ENCODE measurements at regions not wholly inside any gene's neighbourhood (a gene's known extent, or its start where the extent isn't known, plus 50 kb on each side); places are given as distances from the start of the nearest gene placed in this dataset.

- no peaks in the 10 kb centered on the region for H3K9me3 ChIP-seq
- no peak for ATAC-seq (ENCODE audit: insufficient number of reproducible peaks, low FRiP score, low read depth)
- H3K36me3 ChIP-seq: no peaks in the 10 kb centered on the region
- no peak overlapping the region for H3K4me3 ChIP-seq
- no peaks in the 10 kb centered on the region for H3K27me3 ChIP-seq (replicated peaks; ENCODE audit: insufficient read depth)
- no peak for DNase-seq (ENCODE audit: low spot score)
- H3K27ac ChIP-seq: no peak overlapping the region
- no peak for TF ChIP-seq CTCF (IDR thresholded peaks at IDR 0.05)
- peaks cover 0 to 10% of the 10 kb centered on the region in 2 donors for H3K4me1 ChIP-seq (ENCODE audit: control insufficient read depth in 1 of 2, low read depth in 2 of 2)
These were observed 65.4 kb downstream of the SPATA31C2 start for GRCh38 chr9:88072831-88073375.

- Histone ChIP-seq H3K4me1 (ENCODE audit: control insufficient read depth in 1 of 2, low read depth in 2 of 2) (peaks cover 0 to 5% of the 10 kb centered on the region in 2 donors), H3K27ac (no peak overlapping the region), H3K36me3 (no peaks in the 10 kb centered on the region), H3K9me3 (no peaks in the 10 kb centered on the region), H3K27me3 (replicated peaks; ENCODE audit: insufficient read depth) (no peaks in the 10 kb centered on the region), H3K4me3 (no peak overlapping the region)
- TF ChIP-seq CTCF (IDR thresholded peaks at IDR 0.05): no peak
- DNase-seq (ENCODE audit: low spot score) (no peak), ATAC-seq (ENCODE audit: insufficient number of reproducible peaks, low FRiP score, low read depth) (no peak)
These were observed 66.9 kb downstream of the SPATA31C2 start for GRCh38 chr9:88071331-88071730.

DNA sequence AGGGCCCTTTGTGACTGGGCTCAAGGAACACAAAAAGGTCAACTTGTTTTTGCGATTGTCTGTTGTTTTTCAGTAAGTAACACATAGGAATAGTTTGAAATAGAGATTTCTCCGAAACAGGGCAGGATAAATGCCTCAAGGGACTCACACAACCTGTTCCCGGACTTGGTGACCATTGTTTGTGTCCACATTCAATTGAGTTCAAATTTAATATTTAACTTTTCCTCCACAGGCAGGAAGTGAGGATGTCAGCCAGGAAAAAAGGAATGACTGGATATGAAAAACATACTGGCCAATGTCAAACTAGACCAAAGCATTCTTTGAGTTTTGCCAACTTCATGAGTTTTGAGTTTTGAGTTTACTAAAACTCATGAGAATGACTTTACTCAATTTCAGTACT lies 72.7 kb downstream of the SPATA31C2 start:
- DNase-seq (ENCODE audit: low spot score) (no peak), ATAC-seq (ENCODE audit: insufficient number of reproducible peaks, low FRiP score, low read depth) (no peak)
- Histone ChIP-seq H3K9me3 (no peaks in the 10 kb centered on the region), H3K27me3 (replicated peaks; ENCODE audit: insufficient read depth) (no peaks in the 10 kb centered on the region), H3K27ac (no peak overlapping the region), H3K4me1 (ENCODE audit: control insufficient read depth in 1 of 2, low read depth in 2 of 2) (no peaks in the 10 kb centered on the region), H3K36me3 (no peaks in the 10 kb centered on the region), H3K4me3 (no peak overlapping the region)
- TF ChIP-seq CTCF (IDR thresholded peaks at IDR 0.05): no peak

- ATAC-seq (ENCODE audit: insufficient number of reproducible peaks, low FRiP score, low read depth) (no peak), DNase-seq (ENCODE audit: low spot score) (no peak)
- no peak overlapping the region for H3K27ac ChIP-seq
These were observed 73.7 kb downstream of the SPATA31C2 start for GRCh38 chr9:88064554-88064953.

GRCh38 chr9:88060746-88061145 lies 77.5 kb downstream of the SPATA31C2 start:
- ATAC-seq (ENCODE audit: insufficient number of reproducible peaks, low FRiP score, low read depth): no peak
- Histone ChIP-seq H3K36me3 (no peaks in the 10 kb centered on the region), H3K4me3 (no peak overlapping the region), H3K9me3 (no peaks in the 10 kb centered on the region), H3K27me3 (replicated peaks; ENCODE audit: insufficient read depth) (no peaks in the 10 kb centered on the region), H3K4me1 (ENCODE audit: control insufficient read depth in 1 of 2, low read depth in 2 of 2) (no peaks in the 10 kb centered on the region), H3K27ac (no peak overlapping the region)
- TF ChIP-seq CTCF (IDR thresholded peaks at IDR 0.05): no peak
- DNase-seq (ENCODE audit: low spot score): no peak

More at GRCh38 chr9:88064554-88064953, 73.7 kb downstream of the SPATA31C2 start:
- Histone ChIP-seq H3K4me1 (ENCODE audit: control insufficient read depth in 1 of 2, low read depth in 2 of 2) (no peaks in the 10 kb centered on the region), H3K9me3 (no peaks in the 10 kb centered on the region), H3K4me3 (no peak overlapping the region), H3K27me3 (replicated peaks; ENCODE audit: insufficient read depth) (no peaks in the 10 kb centered on the region), H3K36me3 (no peaks in the 10 kb centered on the region)
- TF ChIP-seq CTCF (IDR thresholded peaks at IDR 0.05): no peak
